HUDEP-2 (cell line): ENCODE measurements at regions not wholly inside any gene's neighbourhood (a gene's known extent, or its start where the extent isn't known, plus 50 kb on each side); places are given as distances from the start of the nearest gene placed in this dataset.
A peak's percentile ranks its signal among the peaks of the same experiment; 100 is the strongest.
"Not testable (repeated sequence)": the region's sequence is repeated elsewhere in the genome, so short reads cannot be mapped to it uniquely, and the experiment has no call there.

Experiments
- DNase-seq, 76 experiments: peaks; one replicate each; lab custom pipeline; 2025; ENCODE audit not compliant: unreplicated experiment in 76 of 76; lab: John Stamatoyannopoulos, UW

DNA sequence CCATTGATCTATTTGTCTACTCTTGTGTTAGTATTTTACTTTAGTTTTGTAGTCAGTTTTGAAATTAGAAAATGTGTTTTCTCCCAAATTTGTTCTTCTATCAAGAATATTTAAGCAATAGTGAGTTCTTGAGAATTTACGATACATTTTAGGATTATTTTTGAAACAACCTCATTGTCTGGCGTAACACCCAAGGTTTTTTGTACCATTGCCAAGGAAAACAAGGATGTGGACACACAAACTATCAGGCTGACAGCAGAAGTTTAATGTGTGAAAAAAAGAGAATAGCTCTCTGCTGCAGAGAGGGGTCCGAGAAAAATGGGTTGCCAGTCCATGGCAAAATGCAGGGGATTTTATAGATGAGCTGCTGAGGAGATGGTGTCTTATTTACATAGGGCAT lies 865.1 kb upstream of the CNTN5 start:
- no peak for DNase-seq

DNA sequence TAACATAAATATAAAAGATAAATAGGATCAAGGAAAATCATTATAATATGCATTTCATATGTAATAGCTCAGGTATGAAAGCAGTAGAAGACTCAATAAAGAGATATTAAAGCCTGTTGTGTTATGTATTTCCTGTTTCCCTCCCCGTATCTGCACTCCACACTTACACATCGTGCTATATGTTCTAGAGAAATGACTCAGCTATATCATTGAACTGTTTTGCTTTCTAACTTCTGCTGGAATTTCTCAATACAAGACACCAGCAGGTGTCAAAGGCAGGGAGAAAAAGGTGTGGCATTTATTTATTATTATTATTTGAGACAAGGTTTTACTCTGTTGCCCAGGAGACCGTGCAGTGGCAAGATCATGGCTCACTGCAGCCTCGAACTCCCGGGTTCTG lies 842.8 kb upstream of the CNTN5 start:
- DNase-seq = no peak

DNA sequence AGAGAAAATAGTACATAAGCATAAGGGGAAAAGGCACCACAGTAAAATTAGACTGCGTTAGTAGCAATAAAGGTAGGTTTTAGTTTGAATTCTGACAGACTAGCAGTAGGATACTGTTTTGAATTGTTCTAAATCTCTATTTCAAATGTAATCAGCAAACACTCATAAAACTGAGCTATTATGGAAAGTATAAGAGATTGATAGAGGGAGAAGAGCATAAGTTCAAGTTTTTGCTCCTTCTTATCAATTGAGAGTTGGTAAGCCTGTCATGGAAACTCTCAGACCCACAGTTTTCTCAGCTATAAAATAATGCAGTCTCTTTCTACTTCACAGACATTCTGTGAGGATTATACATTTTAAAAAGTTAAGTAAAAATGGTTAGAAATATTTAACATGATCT lies 840.2 kb upstream of the CNTN5 start:
- DNase-seq = no peak

DNA sequence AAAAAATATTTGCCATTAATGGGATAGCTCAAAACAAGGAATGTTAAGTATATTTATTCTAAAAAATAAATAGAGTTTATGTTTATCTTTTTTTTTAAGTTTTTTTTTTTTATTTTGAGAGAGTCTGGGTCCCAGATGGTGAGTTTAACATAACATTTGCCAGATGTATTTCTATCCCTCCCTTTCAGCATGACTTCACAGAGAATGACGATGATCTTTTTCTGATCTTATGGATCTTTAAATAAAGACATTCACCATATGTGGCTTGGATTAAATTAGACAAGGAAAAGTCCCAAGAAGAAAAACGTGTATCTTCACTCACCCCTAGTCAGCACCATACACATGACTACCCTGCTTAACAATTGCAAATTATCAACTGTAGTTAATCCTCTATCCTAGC lies 839.8 kb upstream of the CNTN5 start:
- DNase-seq = no peak

- no peak for DNase-seq
Observed at GRCh38 chr11:98183034-98183433, 837.7 kb upstream of the CNTN5 start.

- DNase-seq = no peak
Observed at GRCh38 chr11:98185245-98185644, 835.5 kb upstream of the CNTN5 start.

GRCh38 chr11:98194611-98195010 lies 826.1 kb upstream of the CNTN5 start:
- DNase-seq = no peak

- no peak for DNase-seq
Observed at GRCh38 chr11:98195300-98195699, 825.4 kb upstream of the CNTN5 start.

- no peak for DNase-seq
Observed at GRCh38 chr11:98207086-98207485, 813.7 kb upstream of the CNTN5 start.

DNA sequence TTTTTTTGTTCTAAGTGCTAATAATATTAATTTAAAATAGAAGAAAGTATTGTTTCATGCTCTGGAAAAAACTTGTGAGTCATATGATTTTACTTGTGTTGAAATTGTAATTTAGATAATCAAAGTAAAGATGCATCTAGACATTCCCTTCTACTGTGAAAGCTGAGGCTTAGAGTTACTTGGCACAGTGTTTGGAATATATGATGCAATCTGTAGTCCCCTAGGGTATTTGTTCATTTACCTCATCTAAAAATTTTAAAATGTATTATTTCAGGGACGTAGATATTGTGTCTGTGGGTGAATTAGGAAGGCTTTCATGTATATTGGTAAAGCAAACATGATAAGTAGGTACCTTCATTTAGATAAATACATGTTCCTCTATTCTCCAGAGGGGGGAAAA lies 793.5 kb upstream of the CNTN5 start:
- DNase-seq = no peak

DNA sequence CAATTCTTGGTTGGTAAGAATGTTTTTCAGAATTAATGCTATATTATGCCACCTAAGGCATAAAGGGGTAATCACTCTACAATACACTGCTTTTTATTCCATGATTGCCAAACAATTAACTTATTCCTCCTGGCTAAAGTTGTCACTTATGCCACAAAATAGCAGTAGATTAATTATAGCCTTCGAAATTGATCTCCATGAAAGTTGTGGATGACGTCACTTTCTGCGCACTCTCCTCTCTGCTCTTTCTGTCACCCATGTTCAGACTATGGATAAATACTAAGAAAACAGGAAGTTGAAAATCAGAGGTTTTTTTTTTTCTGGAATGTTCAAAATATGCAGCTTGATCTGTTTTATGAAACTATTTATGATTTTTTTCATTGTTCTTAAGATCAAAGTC lies 790.1 kb upstream of the CNTN5 start:
- DNase-seq = no peak

DNA sequence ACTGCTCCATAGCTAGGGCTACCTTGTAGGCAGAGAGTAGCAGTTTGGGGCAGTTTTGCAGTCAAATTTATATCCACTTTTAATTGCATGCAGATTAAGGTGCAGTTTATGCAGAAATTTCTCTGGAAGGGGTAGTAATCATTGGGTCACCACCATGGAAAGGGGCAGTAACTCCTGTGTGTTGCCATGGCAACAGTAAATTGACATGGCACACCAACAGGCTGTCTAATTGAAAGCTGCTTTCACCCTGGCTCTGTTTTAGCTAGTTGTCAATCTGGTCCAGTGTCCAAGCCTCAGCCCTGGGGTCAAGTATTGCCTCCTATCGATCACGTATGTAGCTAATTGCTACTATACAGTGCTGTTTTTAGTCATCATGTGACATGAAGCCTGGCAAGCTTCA lies 786.1 kb upstream of the CNTN5 start:
- no peak for DNase-seq

DNA sequence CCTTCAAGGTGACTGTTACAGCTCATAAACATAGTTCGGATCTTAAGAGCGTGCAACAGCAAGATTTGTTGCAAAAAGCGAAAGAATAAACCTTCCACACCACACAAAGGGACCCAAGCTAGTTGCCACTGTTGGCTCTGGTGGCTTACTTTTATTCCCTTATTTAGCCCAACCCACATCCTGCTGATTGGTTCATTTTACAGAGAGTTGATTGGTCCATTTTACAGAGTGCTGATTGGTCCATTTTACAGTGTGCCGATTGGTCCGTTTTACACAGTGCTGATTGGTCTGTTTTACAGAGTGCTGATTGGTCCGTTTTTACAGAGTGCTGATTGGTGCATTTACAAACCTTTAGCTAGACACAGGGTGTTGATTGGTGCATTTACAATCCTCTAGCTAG lies 776.9 kb upstream of the CNTN5 start:
- no peak for DNase-seq

GRCh38 chr11:98260983-98261382 lies 759.8 kb upstream of the CNTN5 start:
- peak in 1 of 76 experiments; percentile 3 for DNase-seq

- no peak for DNase-seq
Observed at GRCh38 chr11:98277251-98277912, 743.4 kb upstream of the CNTN5 start.

DNA sequence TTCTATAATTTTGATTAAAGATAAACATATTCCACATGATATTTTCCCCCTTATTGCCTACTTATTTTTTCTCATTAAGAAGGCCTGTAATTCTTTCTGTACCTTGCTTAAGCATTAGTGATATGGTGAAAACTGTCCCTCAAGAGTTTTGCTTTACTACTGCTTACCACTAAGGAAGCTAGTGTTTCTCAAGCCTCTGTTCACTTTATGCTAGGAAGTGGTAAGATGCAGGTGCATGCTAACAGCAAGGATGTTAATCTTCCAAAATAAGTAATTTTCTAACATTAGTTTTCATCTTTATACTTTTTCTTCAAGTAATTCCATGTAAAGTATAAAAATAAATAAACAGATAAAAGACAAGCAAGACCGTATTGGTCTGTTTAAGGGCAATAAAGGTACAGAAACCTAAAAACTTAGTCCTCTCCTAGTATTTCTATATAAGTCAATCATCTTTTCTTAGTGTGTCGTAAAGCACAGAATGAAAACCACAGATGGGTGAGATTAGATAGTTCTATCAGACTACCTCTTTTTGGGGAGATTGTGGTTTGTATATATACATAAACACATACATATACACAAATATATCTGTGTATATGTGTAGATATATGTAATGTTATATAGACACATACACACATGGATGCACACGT lies 731.0 kb upstream of the CNTN5 start:
- DNase-seq = no peak

GRCh38 chr11:98296091-98296880 lies 724.5 kb upstream of the CNTN5 start:
- no peak for DNase-seq

- no peak for DNase-seq
Observed at GRCh38 chr11:98300719-98301118, 720.0 kb upstream of the CNTN5 start.

DNA sequence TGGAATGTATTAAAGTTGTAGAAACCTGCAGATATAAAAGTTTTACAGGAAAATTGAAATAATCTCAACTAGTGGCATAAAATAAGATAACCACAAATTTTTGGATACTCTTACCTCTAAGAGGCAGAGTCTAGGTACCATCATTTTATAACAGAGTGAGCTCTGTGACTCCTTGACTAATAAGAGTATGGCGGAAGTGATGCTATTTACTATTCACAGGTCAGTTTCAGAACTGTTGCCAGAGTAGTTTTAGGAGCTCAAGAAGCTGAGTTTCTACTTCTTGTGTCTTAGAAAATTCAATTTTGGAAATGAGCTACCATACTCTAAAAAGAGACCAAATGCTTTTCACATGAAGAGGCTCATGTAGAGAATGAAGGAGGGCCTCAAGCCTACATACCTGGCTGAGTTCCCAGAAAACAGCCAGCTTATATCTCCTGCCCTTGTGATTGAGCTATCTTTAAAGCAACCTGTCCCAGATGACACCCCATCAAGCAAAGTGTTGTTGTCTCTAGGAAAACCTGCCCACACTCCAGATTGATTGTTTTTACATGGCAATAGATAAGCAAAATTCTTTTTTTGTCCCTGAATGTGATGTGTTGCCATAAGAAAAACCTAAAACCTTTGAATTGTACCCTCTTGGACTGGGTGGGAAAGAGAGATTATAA lies 712.8 kb upstream of the CNTN5 start:
- DNase-seq = peak in 47 of 76 experiments; percentile 1 to 74 (median 19)

- DNase-seq = not testable (repeated sequence)
Observed at GRCh38 chr11:98330306-98330705, 690.4 kb upstream of the CNTN5 start.

DNA sequence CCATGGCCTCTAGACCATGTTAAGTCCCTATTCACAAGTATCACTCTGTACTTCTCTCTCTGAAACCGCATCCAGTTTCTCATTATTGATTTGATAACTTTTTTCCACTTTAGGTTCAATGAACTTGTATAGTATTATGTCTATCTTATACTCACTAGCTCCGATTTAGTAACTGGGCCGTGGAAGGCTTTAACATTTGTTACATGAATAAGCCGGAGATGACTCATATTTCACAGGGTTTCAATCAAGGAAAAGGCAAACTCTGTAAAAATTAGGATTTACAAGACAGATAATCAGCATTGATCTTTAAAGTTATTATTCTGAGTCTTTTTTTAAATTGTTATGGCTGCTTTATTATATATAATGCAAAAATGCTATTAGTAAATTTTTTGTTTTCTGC lies 662.2 kb upstream of the CNTN5 start:
- no peak for DNase-seq
